ENCODE measurements at regions not wholly inside any gene's neighbourhood (a gene's known extent, or its start where the extent isn't known, plus 50 kb on each side); places are given as distances from the start of the nearest gene placed in this dataset.

- TF ChIP-seq, protein P1, sequence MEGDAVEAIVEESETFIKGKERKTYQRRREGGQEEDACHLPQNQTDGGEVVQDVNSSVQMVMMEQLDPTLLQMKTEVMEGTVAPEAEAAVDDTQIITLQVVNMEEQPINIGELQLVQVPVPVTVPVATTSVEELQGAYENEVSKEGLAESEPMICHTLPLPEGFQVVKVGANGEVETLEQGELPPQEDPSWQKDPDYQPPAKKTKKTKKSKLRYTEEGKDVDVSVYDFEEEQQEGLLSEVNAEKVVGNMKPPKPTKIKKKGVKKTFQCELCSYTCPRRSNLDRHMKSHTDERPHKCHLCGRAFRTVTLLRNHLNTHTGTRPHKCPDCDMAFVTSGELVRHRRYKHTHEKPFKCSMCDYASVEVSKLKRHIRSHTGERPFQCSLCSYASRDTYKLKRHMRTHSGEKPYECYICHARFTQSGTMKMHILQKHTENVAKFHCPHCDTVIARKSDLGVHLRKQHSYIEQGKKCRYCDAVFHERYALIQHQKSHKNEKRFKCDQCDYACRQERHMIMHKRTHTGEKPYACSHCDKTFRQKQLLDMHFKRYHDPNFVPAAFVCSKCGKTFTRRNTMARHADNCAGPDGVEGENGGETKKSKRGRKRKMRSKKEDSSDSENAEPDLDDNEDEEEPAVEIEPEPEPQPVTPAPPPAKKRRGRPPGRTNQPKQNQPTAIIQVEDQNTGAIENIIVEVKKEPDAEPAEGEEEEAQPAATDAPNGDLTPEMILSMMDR (IDR thresholded peaks at IDR 0.05) = no peak
- TF ChIP-seq POLR2AphosphoS5 (IDR thresholded peaks at IDR 0.05) = no peak
Observed at GRCh38 chr1:38497921-38498656, 361.5 kb downstream of the RRAGC start.

Measured in breast epithelium (tissue), 3 donors.